HCT116 (cell line): ENCODE measurements at regions not wholly inside any gene's neighbourhood (a gene's known extent, or its start where the extent isn't known, plus 50 kb on each side); places are given as distances from the start of the nearest gene placed in this dataset.

Experiments
- CEBPB ChIP-seq: IDR thresholded peaks from 2 replicates; pipeline ENCODE4 v1.6.1; 2012; ENCODE audit warnings: low read depth
- CTCF ChIP-seq, 3 experiments: fragments of 200-600 bp in 1 of 3; sonication (generic) in 1 of 3; IDR thresholded peaks in 2 of 3; conservative IDR thresholded peaks in 1 of 3; 2 replicates each; pipeline ENCODE4 v1.5.1; 2012 to 2017; ENCODE audit warnings: low read depth in 2 of 3, low read length in 2 of 3, antibody characterized with exemption in 1 of 3, borderline replicate concordance in 1 of 3, control low read depth in 1 of 3, mild to moderate bottlenecking in 1 of 3, mixed read lengths in 1 of 3, mixed run types in 1 of 3, moderate library complexity in 1 of 3; ENCODE audit not compliant: insufficient read depth in 1 of 3
- EGR1 ChIP-seq: IDR thresholded peaks from 2 replicates; pipeline ENCODE4 v1.6.1; 2012; ENCODE audit warnings: low read depth
- EZH2 ChIP-seq: fragments of 200-600 bp; sonication (generic); IDR thresholded peaks from 2 replicates; pipeline ENCODE4 v1.6.1; 2017; ENCODE audit warnings: antibody characterized with exemption, mixed run types
- EZH2phosphoT487 ChIP-seq: fragments of 200-600 bp; IDR thresholded peaks from 2 replicates; pipeline ENCODE4 v1.6.1; 2018; ENCODE audit warnings: antibody characterized with exemption, borderline replicate concordance
- FOSL1 ChIP-seq: IDR thresholded peaks from 2 replicates; pipeline ENCODE4 v1.6.1; 2012; ENCODE audit warnings: low read depth
- MAX ChIP-seq: IDR thresholded peaks from 2 replicates; pipeline ENCODE4 v1.6.1; 2012
- POLR2A ChIP-seq: IDR thresholded peaks from 2 replicates; pipeline ENCODE4 v1.7.0; 2011; ENCODE audit warnings: borderline replicate concordance; ENCODE audit not compliant: insufficient read depth, insufficient read length; ENCODE audit errors: extremely low read depth
- POLR2AphosphoS5 ChIP-seq: IDR thresholded peaks from 2 replicates; pipeline ENCODE4 v1.6.1; 2011; ENCODE audit warnings: mild to moderate bottlenecking, low read depth, low read length, moderate library complexity
- SIN3A ChIP-seq: IDR thresholded peaks from 2 replicates; pipeline ENCODE4 v1.6.1; 2012; ENCODE audit warnings: low read depth
- YY1 ChIP-seq: IDR thresholded peaks from 2 replicates; pipeline ENCODE4 v1.6.1; 2011; ENCODE audit warnings: low read length, low read depth, moderate library complexity, mild to moderate bottlenecking; ENCODE audit not compliant: insufficient replicate concordance; ENCODE audit errors: extremely low read depth
- ZNF274 ChIP-seq: fragments of 200-500 bp; sonication (Bioruptor generic); IDR thresholded peaks from 2 replicates; pipeline ENCODE4 v1.6.1; 2014; ENCODE audit warnings: mild to moderate bottlenecking, low read depth, low read length, inconsistent platforms
- TF ChIP-seq, protein P1 (sequence below): IDR thresholded peaks from 2 replicates; pipeline ENCODE4 v1.6.1; 2012; ENCODE audit warnings: low read depth
- TF ChIP-seq, protein P2 (sequence below): IDR thresholded peaks from 2 replicates; pipeline ENCODE4 v1.6.1; 2012

DNA sequence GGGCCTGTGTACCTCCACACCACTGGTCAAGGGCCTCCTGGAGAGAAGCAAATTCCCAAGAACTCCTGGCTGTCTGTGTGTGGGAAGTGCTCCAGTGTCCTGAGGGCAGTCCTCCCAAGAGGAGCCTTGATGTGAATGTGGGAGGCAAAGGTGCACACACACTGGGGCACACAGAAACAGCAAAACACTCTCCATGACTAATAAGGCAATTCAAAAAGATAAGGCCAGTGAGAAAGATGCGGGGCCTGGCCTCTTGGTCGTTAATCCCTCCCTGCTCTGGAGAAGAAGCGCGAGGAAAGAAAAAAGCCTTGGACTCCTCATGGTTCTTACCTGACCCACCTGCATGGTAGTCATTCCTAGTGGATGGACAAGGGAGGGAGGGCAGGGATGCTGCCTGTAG is 373.2 kb downstream of the SLC4A3 start:
- TF ChIP-seq POLR2AphosphoS5 (no peak), CTCF (IDR thresholded peaks at IDR 0.05 in 2 of 3, conservative IDR thresholded peaks at IDR 0.05 in 1 of 3; ENCODE audit: borderline replicate concordance in 1 of 3, insufficient read depth in 1 of 3, low read depth in 2 of 3, low read length in 2 of 3) (no peak), EZH2phosphoT487 (no peak), POLR2A (no peak), MAX (no peak), EZH2 (no peak), YY1 (no peak), ZNF274 (no peak), SIN3A (no peak), FOSL1 (no peak), EGR1 (no peak), CEBPB (no peak)
- TF ChIP-seq, protein P1, sequence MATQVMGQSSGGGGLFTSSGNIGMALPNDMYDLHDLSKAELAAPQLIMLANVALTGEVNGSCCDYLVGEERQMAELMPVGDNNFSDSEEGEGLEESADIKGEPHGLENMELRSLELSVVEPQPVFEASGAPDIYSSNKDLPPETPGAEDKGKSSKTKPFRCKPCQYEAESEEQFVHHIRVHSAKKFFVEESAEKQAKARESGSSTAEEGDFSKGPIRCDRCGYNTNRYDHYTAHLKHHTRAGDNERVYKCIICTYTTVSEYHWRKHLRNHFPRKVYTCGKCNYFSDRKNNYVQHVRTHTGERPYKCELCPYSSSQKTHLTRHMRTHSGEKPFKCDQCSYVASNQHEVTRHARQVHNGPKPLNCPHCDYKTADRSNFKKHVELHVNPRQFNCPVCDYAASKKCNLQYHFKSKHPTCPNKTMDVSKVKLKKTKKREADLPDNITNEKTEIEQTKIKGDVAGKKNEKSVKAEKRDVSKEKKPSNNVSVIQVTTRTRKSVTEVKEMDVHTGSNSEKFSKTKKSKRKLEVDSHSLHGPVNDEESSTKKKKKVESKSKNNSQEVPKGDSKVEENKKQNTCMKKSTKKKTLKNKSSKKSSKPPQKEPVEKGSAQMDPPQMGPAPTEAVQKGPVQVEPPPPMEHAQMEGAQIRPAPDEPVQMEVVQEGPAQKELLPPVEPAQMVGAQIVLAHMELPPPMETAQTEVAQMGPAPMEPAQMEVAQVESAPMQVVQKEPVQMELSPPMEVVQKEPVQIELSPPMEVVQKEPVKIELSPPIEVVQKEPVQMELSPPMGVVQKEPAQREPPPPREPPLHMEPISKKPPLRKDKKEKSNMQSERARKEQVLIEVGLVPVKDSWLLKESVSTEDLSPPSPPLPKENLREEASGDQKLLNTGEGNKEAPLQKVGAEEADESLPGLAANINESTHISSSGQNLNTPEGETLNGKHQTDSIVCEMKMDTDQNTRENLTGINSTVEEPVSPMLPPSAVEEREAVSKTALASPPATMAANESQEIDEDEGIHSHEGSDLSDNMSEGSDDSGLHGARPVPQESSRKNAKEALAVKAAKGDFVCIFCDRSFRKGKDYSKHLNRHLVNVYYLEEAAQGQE, result no peak
- TF ChIP-seq, protein P2, sequence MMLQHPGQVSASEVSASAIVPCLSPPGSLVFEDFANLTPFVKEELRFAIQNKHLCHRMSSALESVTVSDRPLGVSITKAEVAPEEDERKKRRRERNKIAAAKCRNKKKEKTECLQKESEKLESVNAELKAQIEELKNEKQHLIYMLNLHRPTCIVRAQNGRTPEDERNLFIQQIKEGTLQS, result no peak
